C4-2B (cell line): ENCODE measurements at regions not wholly inside any gene's neighbourhood (a gene's known extent, or its start where the extent isn't known, plus 50 kb on each side); places are given as distances from the start of the nearest gene placed in this dataset.

ENCODE experiments used
- ZFX ChIP-seq: fragments of 450-650 bp; IDR thresholded peaks from 2 replicates; pipeline ENCODE4 v1.6.1; 2017
- TF ChIP-seq, protein P1 (sequence below): fragments of 450-650 bp; conservative IDR thresholded peaks from 2 replicates; pipeline ENCODE4 v1.5.1; 2017; ENCODE audit warnings: mild to moderate bottlenecking

DNA sequence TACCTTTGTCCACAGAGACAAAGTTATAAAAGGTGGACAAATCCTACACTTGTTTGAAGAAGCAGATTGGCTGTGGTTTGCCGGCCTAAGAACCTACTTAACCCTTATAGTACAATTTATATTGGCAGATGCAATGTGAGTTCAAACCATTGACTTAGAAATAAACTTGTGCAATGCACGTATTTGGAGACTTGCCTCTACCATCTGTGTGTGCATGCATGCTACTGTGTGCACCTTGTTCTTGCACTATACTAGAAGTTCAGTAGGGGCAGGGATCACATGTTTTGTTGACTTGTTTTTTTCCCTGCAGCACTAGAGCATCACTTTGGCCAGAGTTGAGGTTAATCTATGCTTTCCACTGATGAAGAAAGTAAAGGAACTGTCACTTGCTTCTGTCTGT, 163.1 kb upstream of the SERP2 start:
- TF ChIP-seq, protein P1, sequence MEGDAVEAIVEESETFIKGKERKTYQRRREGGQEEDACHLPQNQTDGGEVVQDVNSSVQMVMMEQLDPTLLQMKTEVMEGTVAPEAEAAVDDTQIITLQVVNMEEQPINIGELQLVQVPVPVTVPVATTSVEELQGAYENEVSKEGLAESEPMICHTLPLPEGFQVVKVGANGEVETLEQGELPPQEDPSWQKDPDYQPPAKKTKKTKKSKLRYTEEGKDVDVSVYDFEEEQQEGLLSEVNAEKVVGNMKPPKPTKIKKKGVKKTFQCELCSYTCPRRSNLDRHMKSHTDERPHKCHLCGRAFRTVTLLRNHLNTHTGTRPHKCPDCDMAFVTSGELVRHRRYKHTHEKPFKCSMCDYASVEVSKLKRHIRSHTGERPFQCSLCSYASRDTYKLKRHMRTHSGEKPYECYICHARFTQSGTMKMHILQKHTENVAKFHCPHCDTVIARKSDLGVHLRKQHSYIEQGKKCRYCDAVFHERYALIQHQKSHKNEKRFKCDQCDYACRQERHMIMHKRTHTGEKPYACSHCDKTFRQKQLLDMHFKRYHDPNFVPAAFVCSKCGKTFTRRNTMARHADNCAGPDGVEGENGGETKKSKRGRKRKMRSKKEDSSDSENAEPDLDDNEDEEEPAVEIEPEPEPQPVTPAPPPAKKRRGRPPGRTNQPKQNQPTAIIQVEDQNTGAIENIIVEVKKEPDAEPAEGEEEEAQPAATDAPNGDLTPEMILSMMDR = no peak
- no peak for TF ChIP-seq ZFX
